ENCODE measurements at regions not wholly inside any gene's neighbourhood (a gene's known extent, or its start where the extent isn't known, plus 50 kb on each side); places are given as distances from the start of the nearest gene placed in this dataset.
"Not testable (repeated sequence)": the region's sequence is repeated elsewhere in the genome, so short reads cannot be mapped to it uniquely, and the experiment has no call there.

DNA sequence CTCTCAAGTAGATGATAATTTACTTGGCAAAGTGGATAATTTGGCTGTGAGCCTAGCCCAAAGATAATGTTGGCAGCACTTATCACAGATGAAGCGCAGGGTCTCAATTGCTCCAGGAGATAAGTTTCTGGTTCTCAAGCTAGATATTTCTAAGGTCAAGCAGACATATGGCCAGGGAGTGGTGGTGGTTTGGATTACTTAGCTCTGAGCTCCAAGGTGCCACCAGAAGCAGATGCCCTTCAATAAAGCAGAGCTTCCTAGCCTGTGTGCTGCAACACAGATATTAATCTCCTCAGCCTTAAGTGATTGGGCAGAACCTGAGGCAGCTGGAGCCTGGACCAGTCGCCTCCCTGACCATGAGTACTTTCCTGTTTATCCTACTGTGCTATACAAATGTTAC, 79.2 kb upstream of the NALF2 start:
- TF ChIP-seq, protein P1, sequence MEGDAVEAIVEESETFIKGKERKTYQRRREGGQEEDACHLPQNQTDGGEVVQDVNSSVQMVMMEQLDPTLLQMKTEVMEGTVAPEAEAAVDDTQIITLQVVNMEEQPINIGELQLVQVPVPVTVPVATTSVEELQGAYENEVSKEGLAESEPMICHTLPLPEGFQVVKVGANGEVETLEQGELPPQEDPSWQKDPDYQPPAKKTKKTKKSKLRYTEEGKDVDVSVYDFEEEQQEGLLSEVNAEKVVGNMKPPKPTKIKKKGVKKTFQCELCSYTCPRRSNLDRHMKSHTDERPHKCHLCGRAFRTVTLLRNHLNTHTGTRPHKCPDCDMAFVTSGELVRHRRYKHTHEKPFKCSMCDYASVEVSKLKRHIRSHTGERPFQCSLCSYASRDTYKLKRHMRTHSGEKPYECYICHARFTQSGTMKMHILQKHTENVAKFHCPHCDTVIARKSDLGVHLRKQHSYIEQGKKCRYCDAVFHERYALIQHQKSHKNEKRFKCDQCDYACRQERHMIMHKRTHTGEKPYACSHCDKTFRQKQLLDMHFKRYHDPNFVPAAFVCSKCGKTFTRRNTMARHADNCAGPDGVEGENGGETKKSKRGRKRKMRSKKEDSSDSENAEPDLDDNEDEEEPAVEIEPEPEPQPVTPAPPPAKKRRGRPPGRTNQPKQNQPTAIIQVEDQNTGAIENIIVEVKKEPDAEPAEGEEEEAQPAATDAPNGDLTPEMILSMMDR (IDR thresholded peaks at IDR 0.05), result no peak
- H3K4me3 ChIP-seq, result no peak overlapping the region
- 38 to 43% methylated on average over 2 of the region's 2 CpGs for WGBS, 2 donors
- peaks cover 0 to 2% (median 0%) of the 10 kb centered on the region in 9 donors for H3K4me1 ChIP-seq
- ATAC-seq (peak in 2 of 8 donors; percentile 34 to 41), DNase-seq (no peak)
- no peaks in the 10 kb centered on the region for H3K9me3 ChIP-seq
- no peaks in the 10 kb centered on the region for H3K36me3 ChIP-seq
- H3K27me3 ChIP-seq, result peaks cover 0 to 19% (median 0%) of the 10 kb centered on the region in 7 donors
- intact Hi-C loops (cut with DNase I), result loop anchor here in 4 of 10 donors (10.0 kb wide), 1 partner anchor 670 kb away; no protein-coding TSS in a partner anchor
- H3K27ac ChIP-seq, result no peak overlapping the region

DNA sequence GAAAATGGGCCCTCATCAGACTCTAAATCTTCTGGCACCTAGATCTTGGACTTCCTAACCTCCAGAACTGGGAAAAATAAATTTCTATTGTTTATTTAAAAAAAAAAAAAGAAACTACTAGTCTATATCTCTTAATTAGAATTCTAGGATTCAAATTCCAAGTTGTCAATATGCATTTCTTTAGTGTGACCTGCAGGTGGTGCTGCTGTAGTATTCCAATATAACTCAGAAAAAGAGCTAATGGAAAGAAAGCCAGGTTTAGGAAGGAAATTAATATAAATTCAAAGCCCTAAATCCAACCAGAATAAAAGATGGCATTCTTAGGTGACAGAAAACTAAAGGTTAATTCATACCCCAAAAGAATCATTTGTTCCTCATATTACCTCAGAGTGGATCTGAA, 80.0 kb upstream of the NALF2 start:
- H3K4me1 ChIP-seq, result peaks cover 0 to 2% (median 0%) of the 10 kb centered on the region in 9 donors
- TF ChIP-seq, protein P1 (IDR thresholded peaks at IDR 0.05), result peak in 8 of 9 donors; percentile 6 to 51 (median 38)
- peaks cover 0 to 13% (median 0%) of the 10 kb centered on the region in 7 donors for H3K27me3 ChIP-seq
- no peak for ATAC-seq
- H3K27ac ChIP-seq, result no peak overlapping the region
- no peak overlapping the region for H3K4me3 ChIP-seq
- no peaks in the 10 kb centered on the region for H3K9me3 ChIP-seq
- no peak for DNase-seq
- intact Hi-C loops (cut with DNase I), result loop anchor here in 4 of 10 donors (10.0 kb wide), 1 partner anchor 671 kb away; no protein-coding TSS in a partner anchor
- no peaks in the 10 kb centered on the region for H3K36me3 ChIP-seq

DNA sequence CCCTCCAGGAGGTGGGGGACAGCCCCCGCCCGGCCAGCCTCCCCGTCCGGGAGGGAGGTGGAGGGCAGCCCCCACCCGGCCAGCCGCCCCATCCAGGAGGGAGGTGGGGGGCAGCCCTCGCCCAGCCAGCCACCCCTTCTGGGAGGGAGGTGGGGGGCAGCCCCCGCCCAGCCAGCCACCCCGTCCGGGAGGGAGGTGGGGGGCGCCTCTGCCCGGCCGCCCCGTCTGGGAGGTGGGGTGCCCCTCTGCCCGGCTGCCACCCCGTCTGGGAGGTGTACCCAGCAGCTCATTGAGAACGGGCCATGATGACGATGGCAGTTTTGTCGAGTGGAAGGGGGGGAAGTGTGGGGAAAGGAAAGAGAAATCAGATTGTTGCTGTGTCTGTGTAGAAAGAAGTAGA, 81.9 kb upstream of the NALF2 start:
- not testable (repeated sequence) for H3K27me3 ChIP-seq, H3K9me3 ChIP-seq, ATAC-seq, DNase-seq, H3K4me1 ChIP-seq, H3K27ac ChIP-seq, H3K4me3 ChIP-seq, H3K36me3 ChIP-seq
- intact Hi-C loops (cut with DNase I), result loop anchor here in 4 of 10 donors (10.0 kb wide), 1 partner anchor 673 kb away; no protein-coding TSS in a partner anchor
- WGBS, 2 donors, result 92 to 95% methylated on average over 6 to 16 of the region's 19 CpGs

DNA sequence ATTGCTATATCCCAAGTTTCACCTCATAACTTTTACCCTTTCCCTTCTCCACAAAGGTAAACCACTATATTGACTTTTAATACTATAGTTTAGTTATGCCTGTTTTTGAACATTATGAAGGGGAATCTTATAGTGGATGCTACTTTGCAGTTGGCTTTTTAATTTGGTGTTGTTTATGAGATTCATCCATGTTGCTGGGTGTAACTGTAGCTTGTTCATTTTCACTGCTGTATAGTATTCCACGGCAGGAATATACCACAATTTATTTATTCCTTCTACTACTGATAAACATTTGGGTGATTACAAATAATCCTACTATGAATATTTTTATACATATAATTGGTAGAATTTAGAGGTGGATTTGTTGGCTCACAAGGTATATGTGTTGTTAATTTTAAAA, 88.4 kb upstream of the NALF2 start:
- 97 to 100% methylated on average over 1 of the region's 1 CpG for WGBS, 2 donors
- Histone ChIP-seq H3K4me3 (no peak overlapping the region), H3K36me3 (no peaks in the 10 kb centered on the region), H3K27me3 (no peaks in the 10 kb centered on the region), H3K9me3 (peaks cover 0 to 11% (median 0%) of the 10 kb centered on the region in 11 donors), H3K4me1 (no peaks in the 10 kb centered on the region), H3K27ac (no peak overlapping the region)
- intact Hi-C loops (cut with DNase I), result no loop called here
- no peak for DNase-seq
- no peak for ATAC-seq
- TF ChIP-seq, protein P1 (IDR thresholded peaks at IDR 0.05), result no peak

DNA sequence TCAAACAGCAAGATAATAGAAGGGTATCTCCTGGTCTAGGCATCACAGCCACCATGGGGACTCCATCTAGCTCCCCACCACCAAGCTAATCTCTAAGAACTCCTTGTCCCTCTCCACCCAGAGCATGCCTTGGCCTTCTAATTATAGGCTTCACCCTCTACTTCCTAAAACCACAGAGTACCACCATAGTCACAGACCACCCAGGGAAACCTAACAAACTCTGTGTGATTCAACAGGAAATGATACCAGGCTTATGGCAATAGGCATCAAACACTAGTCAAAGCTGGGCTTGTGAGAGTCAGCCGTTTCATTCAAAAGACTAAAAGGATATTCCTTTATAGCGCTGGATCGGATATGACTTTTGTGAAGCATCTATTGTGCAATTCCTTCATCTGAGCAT, 91.5 kb upstream of the NALF2 start:
- H3K27ac ChIP-seq, result no peak overlapping the region
- peaks cover 0 to 11% (median 0%) of the 10 kb centered on the region in 11 donors for H3K9me3 ChIP-seq
- H3K36me3 ChIP-seq, result no peaks in the 10 kb centered on the region
- no peak for ATAC-seq
- DNase-seq, result no peak
- no peaks in the 10 kb centered on the region for H3K4me1 ChIP-seq
- TF ChIP-seq, protein P1 (IDR thresholded peaks at IDR 0.05), result no peak
- H3K4me3 ChIP-seq, result no peak overlapping the region
- 86 to 88% methylated on average over 3 of the region's 3 CpGs for WGBS, 2 donors
- no peaks in the 10 kb centered on the region for H3K27me3 ChIP-seq
- intact Hi-C loops (cut with DNase I), result no loop called here

All from heart right ventricle (tissue), 16 donors.